ENCODE measurements at regions not wholly inside any gene's neighbourhood (a gene's known extent, or its start where the extent isn't known, plus 50 kb on each side); places are given as distances from the start of the nearest gene placed in this dataset.

DNA sequence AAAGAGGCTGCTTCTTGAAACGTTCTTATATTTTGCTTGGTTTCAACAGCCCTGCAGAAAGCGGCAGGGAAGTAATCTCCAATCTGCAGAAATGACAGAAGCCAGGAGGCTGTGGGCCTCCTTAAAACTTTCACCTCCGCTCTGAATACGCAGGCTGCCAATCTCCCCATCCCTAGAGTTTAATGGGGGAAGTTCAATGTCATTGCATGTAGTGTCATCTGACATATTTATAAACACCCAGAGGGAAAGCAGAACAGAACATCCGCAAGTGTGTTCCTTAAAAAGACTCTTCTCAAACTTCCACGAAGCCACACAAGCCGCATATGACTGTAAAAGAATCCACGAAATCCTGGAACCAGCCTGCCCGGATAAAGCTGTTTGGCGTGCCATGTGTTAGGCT is 148.8 kb upstream of the TBL1X start (continued):
- no peak for TF ChIP-seq FOXM1 (IDR thresholded peaks at IDR 0.05; ENCODE audit: low read depth, low read length)

GRCh38 chrX:9317176-9317575 is 147.7 kb upstream of the TBL1X start:
- FAIRE-seq, result no peak
- RAD21 ChIA-PET (ENCODE audit: unreplicated experiment), result no interaction called here
- TF ChIP-seq LARP7 (IDR thresholded peaks at IDR 0.05) (no peak), STAT3 (IDR thresholded peaks at IDR 0.05; ENCODE audit: low read depth, low read length) (no peak), MTA3 (IDR thresholded peaks at IDR 0.05; ENCODE audit: borderline replicate concordance, low read length) (no peak), RUNX3 (IDR thresholded peaks at IDR 0.05; ENCODE audit: low read length) (no peak), ZBTB33 (IDR thresholded peaks at IDR 0.05) (no peak)
- TF ChIP-seq, protein P1, sequence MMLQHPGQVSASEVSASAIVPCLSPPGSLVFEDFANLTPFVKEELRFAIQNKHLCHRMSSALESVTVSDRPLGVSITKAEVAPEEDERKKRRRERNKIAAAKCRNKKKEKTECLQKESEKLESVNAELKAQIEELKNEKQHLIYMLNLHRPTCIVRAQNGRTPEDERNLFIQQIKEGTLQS (IDR thresholded peaks at IDR 0.05; ENCODE audit: borderline replicate concordance, extremely low read depth, low read depth, low read length), result no peak
- TF ChIP-seq, protein P2, sequence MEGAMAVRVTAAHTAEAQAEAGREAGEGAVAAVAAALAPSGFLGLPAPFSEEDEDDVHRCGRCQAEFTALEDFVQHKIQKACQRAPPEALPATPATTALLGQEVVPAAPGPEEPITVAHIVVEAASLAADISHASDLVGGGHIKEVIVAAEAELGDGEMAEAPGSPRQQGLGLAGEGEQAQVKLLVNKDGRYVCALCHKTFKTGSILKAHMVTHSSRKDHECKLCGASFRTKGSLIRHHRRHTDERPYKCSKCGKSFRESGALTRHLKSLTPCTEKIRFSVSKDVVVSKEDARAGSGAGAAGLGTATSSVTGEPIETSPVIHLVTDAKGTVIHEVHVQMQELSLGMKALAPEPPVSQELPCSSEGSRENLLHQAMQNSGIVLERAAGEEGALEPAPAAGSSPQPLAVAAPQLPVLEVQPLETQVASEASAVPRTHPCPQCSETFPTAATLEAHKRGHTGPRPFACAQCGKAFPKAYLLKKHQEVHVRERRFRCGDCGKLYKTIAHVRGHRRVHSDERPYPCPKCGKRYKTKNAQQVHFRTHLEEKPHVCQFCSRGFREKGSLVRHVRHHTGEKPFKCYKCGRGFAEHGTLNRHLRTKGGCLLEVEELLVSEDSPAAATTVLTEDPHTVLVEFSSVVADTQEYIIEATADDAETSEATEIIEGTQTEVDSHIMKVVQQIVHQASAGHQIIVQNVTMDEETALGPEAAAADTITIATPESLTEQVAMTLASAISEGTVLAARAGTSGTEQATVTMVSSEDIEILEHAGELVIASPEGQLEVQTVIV (IDR thresholded peaks at IDR 0.05; ENCODE audit: borderline replicate concordance, partially characterized antibody), result no peak
- TF ChIP-seq, protein P3, sequence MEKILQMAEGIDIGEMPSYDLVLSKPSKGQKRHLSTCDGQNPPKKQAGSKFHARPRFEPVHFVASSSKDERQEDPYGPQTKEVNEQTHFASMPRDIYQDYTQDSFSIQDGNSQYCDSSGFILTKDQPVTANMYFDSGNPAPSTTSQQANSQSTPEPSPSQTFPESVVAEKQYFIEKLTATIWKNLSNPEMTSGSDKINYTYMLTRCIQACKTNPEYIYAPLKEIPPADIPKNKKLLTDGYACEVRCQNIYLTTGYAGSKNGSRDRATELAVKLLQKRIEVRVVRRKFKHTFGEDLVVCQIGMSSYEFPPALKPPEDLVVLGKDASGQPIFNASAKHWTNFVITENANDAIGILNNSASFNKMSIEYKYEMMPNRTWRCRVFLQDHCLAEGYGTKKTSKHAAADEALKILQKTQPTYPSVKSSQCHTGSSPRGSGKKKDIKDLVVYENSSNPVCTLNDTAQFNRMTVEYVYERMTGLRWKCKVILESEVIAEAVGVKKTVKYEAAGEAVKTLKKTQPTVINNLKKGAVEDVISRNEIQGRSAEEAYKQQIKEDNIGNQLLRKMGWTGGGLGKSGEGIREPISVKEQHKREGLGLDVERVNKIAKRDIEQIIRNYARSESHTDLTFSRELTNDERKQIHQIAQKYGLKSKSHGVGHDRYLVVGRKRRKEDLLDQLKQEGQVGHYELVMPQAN (conservative IDR thresholded peaks at IDR 0.05), result no peak
- TF ChIP-seq, protein P4, sequence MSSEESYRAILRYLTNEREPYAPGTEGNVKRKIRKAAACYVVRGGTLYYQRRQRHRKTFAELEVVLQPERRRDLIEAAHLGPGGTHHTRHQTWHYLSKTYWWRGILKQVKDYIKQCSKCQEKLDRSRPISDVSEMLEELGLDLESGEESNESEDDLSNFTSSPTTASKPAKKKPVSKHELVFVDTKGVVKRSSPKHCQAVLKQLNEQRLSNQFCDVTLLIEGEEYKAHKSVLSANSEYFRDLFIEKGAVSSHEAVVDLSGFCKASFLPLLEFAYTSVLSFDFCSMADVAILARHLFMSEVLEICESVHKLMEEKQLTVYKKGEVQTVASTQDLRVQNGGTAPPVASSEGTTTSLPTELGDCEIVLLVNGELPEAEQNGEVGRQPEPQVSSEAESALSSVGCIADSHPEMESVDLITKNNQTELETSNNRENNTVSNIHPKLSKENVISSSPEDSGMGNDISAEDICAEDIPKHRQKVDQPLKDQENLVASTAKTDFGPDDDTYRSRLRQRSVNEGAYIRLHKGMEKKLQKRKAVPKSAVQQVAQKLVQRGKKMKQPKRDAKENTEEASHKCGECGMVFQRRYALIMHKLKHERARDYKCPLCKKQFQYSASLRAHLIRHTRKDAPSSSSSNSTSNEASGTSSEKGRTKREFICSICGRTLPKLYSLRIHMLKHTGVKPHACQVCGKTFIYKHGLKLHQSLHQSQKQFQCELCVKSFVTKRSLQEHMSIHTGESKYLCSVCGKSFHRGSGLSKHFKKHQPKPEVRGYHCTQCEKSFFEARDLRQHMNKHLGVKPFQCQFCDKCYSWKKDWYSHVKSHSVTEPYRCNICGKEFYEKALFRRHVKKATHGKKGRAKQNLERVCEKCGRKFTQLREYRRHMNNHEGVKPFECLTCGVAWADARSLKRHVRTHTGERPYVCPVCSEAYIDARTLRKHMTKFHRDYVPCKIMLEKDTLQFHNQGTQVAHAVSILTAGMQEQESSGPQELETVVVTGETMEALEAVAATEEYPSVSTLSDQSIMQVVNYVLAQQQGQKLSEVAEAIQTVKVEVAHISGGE (CRISPR knock-in tag; IDR thresholded peaks at IDR 0.05), result no peak

More at GRCh38 chrX:9317176-9317575, 147.7 kb upstream of the TBL1X start:
- BruUV-seq (replicated peaks), result no TSS peak
- no peak overlapping the region for H3K4me3 ChIP-seq
- H4K20me1 ChIP-seq (ENCODE audit: control insufficient read depth, insufficient read depth), result no peaks in the 10 kb centered on the region
- no peaks in the 10 kb centered on the region for H3K27me3 ChIP-seq (replicated peaks in 1 of 2; ENCODE audit: control insufficient read depth in 2 of 2, insufficient read depth in 2 of 2, low read length in 1 of 2)
- no peaks in the 10 kb centered on the region for H3K79me2 ChIP-seq (ENCODE audit: control insufficient read depth, insufficient read depth, low read length)
- no peaks in the 10 kb centered on the region for H3K9me3 ChIP-seq (replicated peaks; ENCODE audit: control insufficient read depth, insufficient read depth, low read length)
- intact Hi-C loops (cut with micrococcal nuclease; ENCODE audit: unreplicated experiment), result no loop called here
- in situ Hi-C loops (cut with MboI), result no loop called here
- CTCF ChIA-PET, result interaction anchor here (0.5 kb wide), 1 partner anchor 437 kb away, joined by 4 read pairs; no protein-coding TSS in a partner anchor
- ATAC-seq (no peak), DNase-seq (ENCODE audit: low read depth, low spot score) (no peak)
- H3K4me2 ChIP-seq (ENCODE audit: control insufficient read depth, insufficient read depth), result no peak overlapping the region
- 40% methylated on average over 7 of the region's 7 CpGs for WGBS (ENCODE audit: insufficient coverage, insufficient replicate concordance, low lambda C conversion rate, missing lambda C conversion rate)
- POLR2A ChIA-PET, result no interaction called here
- no peaks in the 10 kb centered on the region for H3K36me3 ChIP-seq (ENCODE audit: control insufficient read depth in 2 of 2, insufficient read depth in 2 of 2, low read length in 1 of 2)
- SMC1A ChIA-PET (ENCODE audit: uncharacterized antibody, unreplicated experiment), result interaction anchor here (1.1 kb wide), 1 partner anchor 145 kb away, joined by 3 read pairs; no protein-coding TSS in a partner anchor
- H3K4me1 ChIP-seq (ENCODE audit: control insufficient read depth, insufficient read depth, low read length), result no peaks in the 10 kb centered on the region
- H3K9ac ChIP-seq (ENCODE audit: control insufficient read depth, insufficient read depth, low read length), result no peak overlapping the region
- no peak overlapping the region for H3K27ac ChIP-seq (ENCODE audit: control insufficient read depth, insufficient read depth)
- H2AFZ ChIP-seq (ENCODE audit: control insufficient read depth, low read depth, low read length), result no peak overlapping the region

Data from GM12878 (cell line).